HCT116 (cell line): ENCODE measurements at regions not wholly inside any gene's neighbourhood (a gene's known extent, or its start where the extent isn't known, plus 50 kb on each side); places are given as distances from the start of the nearest gene placed in this dataset.

Source experiments
- ATAC-seq: fragments of 200-7000 bp; cut with Tn5 transposase; 2 replicates; pipeline ENCODE4 v1.9.1; 2020; ENCODE audit warnings: mild to moderate bottlenecking, moderate library complexity
- BruUV-seq: library from RNA; stranded (reverse); fragments of 400-500 nt; replicated peaks from 2 replicates; lab custom pipeline; 2021; lab: Mats Ljungman, UMichigan
- CTCF ChIA-PET: fragments of 300-600 bp; sonication (Branson Sonifier 250); formaldehyde crosslinking; loops from one replicate; lab custom pipeline; 2021; ENCODE audit warnings: antibody characterized with exemption; lab: Charles Lee
- POLR2A ChIA-PET: fragments of 300-600, 350-600 bp; sonication (Branson Sonifier 250); formaldehyde crosslinking; loops from one replicate; lab custom pipeline; 2021; ENCODE audit warnings: antibody characterized with exemption; lab: Charles Lee
- RAD21 ChIA-PET, 2 experiments: fragments of 300-600 bp; sonication (Branson Sonifier 250); formaldehyde crosslinking; loops; one replicate each; lab custom pipeline; 2023; ENCODE audit warnings: low total read pairs in 2 of 2; ENCODE audit not compliant: uncharacterized antibody in 2 of 2, unreplicated experiment in 2 of 2, low non-redundant PET in 1 of 2; lab: Charles Lee
- DNase-seq: peaks from one replicate; pipeline ENCODE4 v3.0.0-alpha.2; 2010; ENCODE audit warnings: low read depth, low spot score
- H2AFZ ChIP-seq: fragments of 200-600 bp; shearing (Covaris generic), sonication (generic); 2 replicates; pipeline ENCODE4 v1.6.1; 2017; ENCODE audit warnings: low read depth, mixed run types, mixed read lengths, antibody characterized with exemption, low read length; ENCODE audit not compliant: poor library complexity, severe bottlenecking
- H3K27ac ChIP-seq: 2 replicates; pipeline ENCODE4 v1.5.1; 2012; ENCODE audit warnings: low read depth, low read length
- H3K27me3 ChIP-seq: fragments of 200-600 bp; sonication (generic); 2 replicates; pipeline ENCODE4 v1.6.1; 2016; ENCODE audit warnings: mixed run types, low read length, mixed read lengths; ENCODE audit not compliant: insufficient read depth
- H3K36me3 ChIP-seq, 2 experiments: fragments of 200-500 bp in 1 of 2; fragments of 200-600 bp in 1 of 2; sonication (Bioruptor generic) in 1 of 2; sonication (generic) in 1 of 2; 2 replicates each; pipeline versions ENCODE4 v1.5.1 to v1.6.1; 2014 to 2016; ENCODE audit warnings: low read length in 2 of 2, inconsistent platforms in 1 of 2, mixed read lengths in 1 of 2, mixed run types in 1 of 2; ENCODE audit not compliant: insufficient read depth in 2 of 2, control insufficient read depth in 1 of 2
- H3K4me1 ChIP-seq, 2 experiments: fragments of 200-600 bp in 1 of 2; sonication (generic) in 1 of 2; 2 replicates each; pipeline versions ENCODE4 v1.5.1 to v1.6.1; 2012 to 2017; ENCODE audit warnings: low read length in 2 of 2, inconsistent platforms in 1 of 2, mild to moderate bottlenecking in 1 of 2, mixed read lengths in 1 of 2, mixed run types in 1 of 2, moderate library complexity in 1 of 2; ENCODE audit not compliant: insufficient read depth in 2 of 2, control insufficient read depth in 1 of 2
- H3K4me2 ChIP-seq: fragments of 200-600 bp; sonication (generic); 2 replicates; pipeline ENCODE4 v1.6.1; 2017; ENCODE audit warnings: mixed run types, low read length, mixed read lengths
- H3K4me3 ChIP-seq, 2 experiments: fragments of 200-600 bp in 1 of 2; sonication (generic) in 1 of 2; replicated peaks in 1 of 2; 2 replicates each; pipeline ENCODE4 v1.5.1; 2011 to 2016; ENCODE audit warnings: low read length in 2 of 2, control low read depth in 1 of 2, low read depth in 1 of 2, mild to moderate bottlenecking in 1 of 2, mixed read lengths in 1 of 2, mixed run types in 1 of 2
- H3K79me2 ChIP-seq: fragments of 200-600 bp; sonication (generic); 2 replicates; pipeline ENCODE4 v1.6.1; 2017; ENCODE audit warnings: mild to moderate bottlenecking, mixed run types, low read length, moderate library complexity, mixed read lengths; ENCODE audit not compliant: insufficient read depth
- H3K9ac ChIP-seq: fragments of 200-600 bp; sonication (generic); 2 replicates; pipeline ENCODE4 v1.6.1; 2016; ENCODE audit warnings: low read length, mixed read lengths
- H3K9me2 ChIP-seq: fragments of 200-600 bp; sonication (generic), shearing (Covaris generic); 2 replicates; pipeline ENCODE4 v1.6.1; 2017; ENCODE audit warnings: mixed run types, mild to moderate bottlenecking, moderate library complexity; ENCODE audit not compliant: insufficient read depth
- H3K9me3 ChIP-seq, 2 experiments: fragments of 200-500 bp in 1 of 2; fragments of 200-600 bp in 1 of 2; sonication (Bioruptor generic) in 1 of 2; sonication (generic) in 1 of 2; 2 replicates each; pipeline ENCODE4 v1.6.1; 2014 to 2017; ENCODE audit warnings: low read length in 2 of 2, mixed read lengths in 2 of 2, inconsistent platforms in 1 of 2, low read depth in 1 of 2, mild to moderate bottlenecking in 1 of 2, mixed run types in 1 of 2, moderate library complexity in 1 of 2; ENCODE audit not compliant: control insufficient read depth in 1 of 2, insufficient read depth in 1 of 2
- H4K20me1 ChIP-seq: fragments of 200-600 bp; sonication (generic), shearing (Covaris generic); 2 replicates; pipeline ENCODE4 v1.6.1; 2017; ENCODE audit warnings: mixed run types, mild to moderate bottlenecking, moderate library complexity; ENCODE audit not compliant: insufficient read depth
- CEBPB ChIP-seq: IDR thresholded peaks from 2 replicates; pipeline ENCODE4 v1.6.1; 2012; ENCODE audit warnings: low read depth
- CTCF ChIP-seq, 3 experiments: fragments of 200-600 bp in 1 of 3; sonication (generic) in 1 of 3; IDR thresholded peaks in 2 of 3; conservative IDR thresholded peaks in 1 of 3; 2 replicates each; pipeline ENCODE4 v1.5.1; 2012 to 2017; ENCODE audit warnings: low read depth in 2 of 3, low read length in 2 of 3, antibody characterized with exemption in 1 of 3, borderline replicate concordance in 1 of 3, control low read depth in 1 of 3, mild to moderate bottlenecking in 1 of 3, mixed read lengths in 1 of 3, mixed run types in 1 of 3, moderate library complexity in 1 of 3; ENCODE audit not compliant: insufficient read depth in 1 of 3
- FOSL1 ChIP-seq: IDR thresholded peaks from 2 replicates; pipeline ENCODE4 v1.6.1; 2012; ENCODE audit warnings: low read depth
- JUND ChIP-seq: IDR thresholded peaks from 2 replicates; pipeline ENCODE4 v1.6.1; 2012
- MAX ChIP-seq: IDR thresholded peaks from 2 replicates; pipeline ENCODE4 v1.6.1; 2012
- POLR2A ChIP-seq: IDR thresholded peaks from 2 replicates; pipeline ENCODE4 v1.7.0; 2011; ENCODE audit warnings: borderline replicate concordance; ENCODE audit not compliant: insufficient read depth, insufficient read length; ENCODE audit errors: extremely low read depth
- REST ChIP-seq: IDR thresholded peaks from 2 replicates; pipeline ENCODE4 v1.6.1; 2012; ENCODE audit warnings: low read depth
- SIN3A ChIP-seq: IDR thresholded peaks from 2 replicates; pipeline ENCODE4 v1.6.1; 2012; ENCODE audit warnings: low read depth
- ZNF274 ChIP-seq: fragments of 200-500 bp; sonication (Bioruptor generic); IDR thresholded peaks from 2 replicates; pipeline ENCODE4 v1.6.1; 2014; ENCODE audit warnings: mild to moderate bottlenecking, low read depth, low read length, inconsistent platforms
- intact Hi-C: fragments of 100-400 bp; cut with micrococcal nuclease; formaldehyde crosslinking; loops from 2 replicates; pipeline ENCODE4 v1.10.0; 2022

GRCh38 chr9:118418887-118419565 lies 714.8 kb downstream of the TLR4 start:
- no peaks in the 10 kb centered on the region for H3K9me2 ChIP-seq
- H3K4me1 ChIP-seq, result no peaks in the 10 kb centered on the region
- H3K79me2 ChIP-seq, result no peaks in the 10 kb centered on the region
- POLR2A ChIA-PET, result no interaction called here
- no peak for TF ChIP-seq REST
- TF ChIP-seq SIN3A, result no peak
- no peak for TF ChIP-seq FOSL1
- no peak for TF ChIP-seq JUND
- TF ChIP-seq ZNF274, result no peak
- no peak for TF ChIP-seq CTCF (IDR thresholded peaks at IDR 0.05 in 2 of 3, conservative IDR thresholded peaks at IDR 0.05 in 1 of 3; ENCODE audit: borderline replicate concordance in 1 of 3, insufficient read depth in 1 of 3, low read depth in 2 of 3, low read length in 2 of 3)
- TF ChIP-seq MAX, result no peak
- TF ChIP-seq POLR2A, result no peak
- TF ChIP-seq CEBPB, result no peak
- intact Hi-C loops, result no loop called here
- CTCF ChIA-PET, result no interaction called here
- no peak overlapping the region for H2AFZ ChIP-seq
- RAD21 ChIA-PET, result no interaction called here
- no peaks in the 10 kb centered on the region for H4K20me1 ChIP-seq
- H3K9me3 ChIP-seq, result peaks cover 12 to 18% of the 10 kb centered on the region in 2 experiments; a peak in 2 of 4 replicates
- H3K27me3 ChIP-seq, result no peaks in the 10 kb centered on the region
- no peak overlapping the region for H3K27ac ChIP-seq
- no TSS peak for BruUV-seq
- H3K4me3 ChIP-seq, result no peak overlapping the region
- H3K4me2 ChIP-seq, result no peak overlapping the region
- no peak for ATAC-seq
- DNase-seq, result no peak
- no peaks in the 10 kb centered on the region for H3K36me3 ChIP-seq
- no peak overlapping the region for H3K9ac ChIP-seq
